GM19025 (cell line): ENCODE measurements at regions not wholly inside any gene's neighbourhood (a gene's known extent, or its start where the extent isn't known, plus 50 kb on each side); places are given as distances from the start of the nearest gene placed in this dataset.
"Not testable (repeated sequence)": the region's sequence is repeated elsewhere in the genome, so short reads cannot be mapped to it uniquely, and the experiment has no call there.

ENCODE experiments used
- ATAC-seq: cut with Tn5 transposase; IDR thresholded peaks from one replicate; pipeline ENCODE4 v1.9.1; 2021; ENCODE audit warnings: mild to moderate bottlenecking, low read depth, moderate library complexity; ENCODE audit not compliant: unreplicated experiment

- ATAC-seq, result no peak
These were observed 366.4 kb downstream of the RAP2B start for GRCh38 chr3:153528473-153528872.

GRCh38 chr3:153539263-153539662 lies 377.2 kb downstream of the RAP2B start:
- no peak for ATAC-seq

GRCh38 chr3:153545471-153545870 lies 383.4 kb downstream of the RAP2B start:
- ATAC-seq, result no peak

- ATAC-seq, result no peak
These were observed 385.9 kb downstream of the RAP2B start for GRCh38 chr3:153547970-153548369.

- not testable (repeated sequence) for ATAC-seq
These were observed 387.7 kb downstream of the RAP2B start for GRCh38 chr3:153549686-153550085.

GRCh38 chr3:153551536-153552285 lies 389.7 kb downstream of the RAP2B start:
- ATAC-seq, result no peak

GRCh38 chr3:153552887-153553604 lies 391.0 kb downstream of the RAP2B start:
- ATAC-seq, result no peak

GRCh38 chr3:153553605-153553945 lies 391.5 kb downstream of the RAP2B start:
- no peak for ATAC-seq

GRCh38 chr3:153555919-153556318 lies 393.9 kb downstream of the RAP2B start:
- ATAC-seq, result no peak

GRCh38 chr3:153559366-153559765 lies 397.3 kb downstream of the RAP2B start:
- not testable (repeated sequence) for ATAC-seq

GRCh38 chr3:153567011-153567410 lies 405.0 kb downstream of the RAP2B start:
- no peak for ATAC-seq

- ATAC-seq, result no peak
These were observed 405.5 kb downstream of the RAP2B start for GRCh38 chr3:153567556-153567955.

- not testable (repeated sequence) for ATAC-seq
These were observed 408.5 kb downstream of the RAP2B start for GRCh38 chr3:153570481-153570880.

- no peak for ATAC-seq
These were observed 410.1 kb downstream of the RAP2B start for GRCh38 chr3:153572165-153572564.

- ATAC-seq, result no peak
These were observed 410.6 kb downstream of the RAP2B start for GRCh38 chr3:153572654-153573053.

- no peak for ATAC-seq
These were observed 411.5 kb downstream of the RAP2B start for GRCh38 chr3:153573481-153573880.

- no peak for ATAC-seq
These were observed 412.4 kb downstream of the RAP2B start for GRCh38 chr3:153574445-153574844.

GRCh38 chr3:153577059-153577736 lies 415.2 kb downstream of the RAP2B start:
- no peak for ATAC-seq

- no peak for ATAC-seq
These were observed 416.0 kb downstream of the RAP2B start for GRCh38 chr3:153578046-153578445.

GRCh38 chr3:153590051-153590450 lies 428.0 kb downstream of the RAP2B start:
- no peak for ATAC-seq

GRCh38 chr3:153591561-153592245 lies 429.7 kb downstream of the RAP2B start:
- ATAC-seq, result no peak
